ENCODE measurements at regions not wholly inside any gene's neighbourhood (a gene's known extent, or its start where the extent isn't known, plus 50 kb on each side); places are given as distances from the start of the nearest gene placed in this dataset.
A peak's percentile ranks its signal among the peaks of the same experiment; 100 is the strongest.
"Not testable (repeated sequence)": the region's sequence is repeated elsewhere in the genome, so short reads cannot be mapped to it uniquely, and the experiment has no call there.

DNA sequence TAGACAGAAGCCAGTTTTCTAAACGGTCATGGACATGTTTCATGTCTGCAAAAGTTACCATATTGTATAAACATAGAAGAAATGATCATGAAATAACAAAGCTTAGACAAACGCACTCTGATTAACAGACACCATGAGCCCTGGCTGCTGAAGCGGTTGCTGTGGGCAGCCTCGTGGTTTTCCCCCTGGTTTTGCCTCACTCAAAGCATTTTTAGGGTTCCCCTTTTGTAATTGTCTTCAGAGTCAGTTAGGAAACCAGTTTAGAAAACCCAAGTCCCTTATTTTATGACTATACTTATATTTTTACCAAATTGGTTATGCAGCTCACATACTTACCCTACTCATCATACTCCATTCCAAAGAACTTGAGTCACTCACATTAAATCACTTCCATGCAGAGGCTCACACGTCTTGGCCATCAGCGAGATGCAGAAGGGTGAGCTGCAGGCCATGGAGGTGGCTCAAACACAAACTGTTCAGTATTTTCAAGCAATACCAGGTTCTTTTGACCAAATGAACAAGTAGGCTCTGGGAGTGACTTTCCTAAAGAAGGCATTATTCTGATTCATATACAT lies 105.6 kb upstream of the SALL3 start:
- no peak for DNase-seq (ENCODE audit: low read depth in 2 of 2)

GRCh38 chr18:78875016-78875777 lies 104.4 kb upstream of the SALL3 start:
- peak; percentile 7 to 15 for DNase-seq (ENCODE audit: low read depth in 2 of 2)

GRCh38 chr18:78875778-78876650 lies 103.6 kb upstream of the SALL3 start:
- no peak for DNase-seq (ENCODE audit: low read depth in 2 of 2)

GRCh38 chr18:78876868-78877267 lies 102.8 kb upstream of the SALL3 start:
- no peak for DNase-seq (ENCODE audit: low read depth in 2 of 2)

- DNase-seq (ENCODE audit: low read depth in 2 of 2) = no peak
Observed at GRCh38 chr18:78878335-78878734, 101.3 kb upstream of the SALL3 start.

GRCh38 chr18:78879072-78879883 lies 100.3 kb upstream of the SALL3 start:
- DNase-seq (ENCODE audit: low read depth in 2 of 2) = not testable (repeated sequence)

DNA sequence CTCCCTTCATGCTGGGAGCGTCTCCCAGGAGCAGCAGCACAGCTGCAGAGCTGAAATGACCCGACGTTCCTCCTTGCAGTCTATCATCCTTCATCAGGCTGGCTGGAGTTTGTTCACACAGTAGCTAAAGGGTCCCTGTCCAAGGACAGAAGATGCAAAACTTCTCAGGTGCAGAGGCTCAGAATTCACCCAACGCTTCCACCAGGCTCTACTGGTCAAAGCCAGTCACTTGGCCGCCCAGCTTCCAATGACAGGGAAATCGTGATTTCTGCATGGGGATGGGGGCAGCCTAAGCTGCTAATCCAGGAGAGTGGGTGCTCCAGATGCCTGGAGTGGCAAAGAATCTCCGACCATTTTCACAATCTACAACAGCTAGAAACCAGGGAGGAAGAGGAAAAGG lies 97.0 kb upstream of the SALL3 start:
- DNase-seq (ENCODE audit: low read depth in 2 of 2) = no peak

DNA sequence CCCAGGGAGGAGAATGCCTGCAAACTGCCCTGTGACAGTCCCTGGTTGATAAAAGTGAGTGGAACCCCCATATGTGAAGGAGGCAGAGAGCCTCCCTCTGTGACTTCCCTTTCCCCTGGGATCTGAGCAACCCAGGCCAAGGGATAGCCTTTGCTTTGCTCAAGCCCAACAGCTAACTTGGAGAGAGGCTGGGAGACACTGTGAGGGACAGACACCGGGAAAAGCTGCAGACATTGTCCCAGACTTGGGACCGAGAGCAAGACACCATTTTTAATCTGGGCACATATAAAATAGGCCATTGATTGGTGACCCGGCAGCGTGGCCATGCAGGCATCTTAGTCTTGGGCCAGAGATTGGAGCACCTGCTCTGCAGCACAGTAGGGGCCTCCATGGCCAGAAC lies 96.1 kb upstream of the SALL3 start:
- DNase-seq (ENCODE audit: low read depth in 2 of 2) = no peak

GRCh38 chr18:78884502-78884901 lies 95.1 kb upstream of the SALL3 start:
- no peak for DNase-seq (ENCODE audit: low read depth in 2 of 2)

DNA sequence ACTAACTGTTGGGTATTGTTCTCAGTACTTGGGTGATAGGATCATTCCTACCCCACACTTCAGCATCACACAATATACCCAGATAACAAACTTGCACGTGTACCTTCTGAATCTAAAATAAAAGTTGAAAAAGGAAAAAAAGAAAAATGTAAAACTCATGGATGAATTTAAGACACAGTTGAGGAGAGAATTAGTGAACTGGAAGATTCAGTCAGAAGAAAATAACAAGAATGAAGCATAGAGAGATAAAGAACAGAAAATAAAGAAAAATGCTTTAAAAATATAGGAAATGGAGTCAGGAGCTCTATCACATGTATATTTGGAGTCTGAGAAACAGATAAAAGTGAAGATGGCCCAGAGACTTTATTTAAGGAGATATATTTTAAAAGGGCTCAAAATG lies 90.4 kb upstream of the SALL3 start:
- DNase-seq (ENCODE audit: low read depth in 2 of 2) = no peak

DNA sequence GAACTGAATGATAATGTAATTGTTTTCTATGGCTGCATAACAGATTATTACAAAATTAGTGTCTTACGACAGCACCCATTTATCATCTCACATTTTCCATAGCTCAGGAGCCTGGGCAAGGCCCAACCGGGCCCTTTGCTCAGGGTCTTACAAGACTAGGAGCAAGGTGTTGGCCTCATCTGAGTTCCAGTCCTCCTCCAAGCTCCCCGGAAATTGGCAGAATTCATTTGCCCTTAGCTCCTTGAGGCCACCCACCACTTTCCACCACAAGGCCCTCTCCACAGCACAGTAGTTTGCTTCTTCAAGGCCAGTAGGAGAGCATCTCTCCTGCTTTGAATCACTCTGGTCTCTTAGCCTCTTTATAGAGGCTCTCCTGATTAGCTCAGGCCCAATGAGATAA lies 89.2 kb upstream of the SALL3 start:
- DNase-seq (ENCODE audit: low read depth in 2 of 2) = no peak

GRCh38 chr18:78891185-78891762 lies 88.3 kb upstream of the SALL3 start:
- no peak for DNase-seq (ENCODE audit: low read depth in 2 of 2)

GRCh38 chr18:78892177-78892576 lies 87.4 kb upstream of the SALL3 start:
- DNase-seq (ENCODE audit: low read depth in 2 of 2) = no peak

DNA sequence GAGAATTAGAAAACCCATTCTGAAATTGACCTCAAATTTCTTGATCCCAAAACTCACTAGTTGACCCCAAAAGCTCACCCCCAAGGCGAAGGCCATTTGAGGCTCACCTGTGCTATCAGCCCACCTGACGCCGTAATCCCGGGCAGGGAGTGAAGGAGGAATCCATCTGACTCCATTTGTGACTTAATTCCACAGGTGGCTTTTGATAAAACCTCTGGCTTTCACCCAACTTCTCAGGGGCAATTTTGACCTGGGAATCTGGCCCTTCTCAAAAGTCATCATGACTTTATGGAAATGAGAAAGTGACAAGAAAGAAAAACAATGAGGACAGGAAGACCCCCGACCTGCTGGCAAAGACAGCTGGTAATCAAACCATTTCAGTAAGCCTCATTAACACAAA lies 86.9 kb upstream of the SALL3 start:
- DNase-seq (ENCODE audit: low read depth in 2 of 2) = no peak

DNA sequence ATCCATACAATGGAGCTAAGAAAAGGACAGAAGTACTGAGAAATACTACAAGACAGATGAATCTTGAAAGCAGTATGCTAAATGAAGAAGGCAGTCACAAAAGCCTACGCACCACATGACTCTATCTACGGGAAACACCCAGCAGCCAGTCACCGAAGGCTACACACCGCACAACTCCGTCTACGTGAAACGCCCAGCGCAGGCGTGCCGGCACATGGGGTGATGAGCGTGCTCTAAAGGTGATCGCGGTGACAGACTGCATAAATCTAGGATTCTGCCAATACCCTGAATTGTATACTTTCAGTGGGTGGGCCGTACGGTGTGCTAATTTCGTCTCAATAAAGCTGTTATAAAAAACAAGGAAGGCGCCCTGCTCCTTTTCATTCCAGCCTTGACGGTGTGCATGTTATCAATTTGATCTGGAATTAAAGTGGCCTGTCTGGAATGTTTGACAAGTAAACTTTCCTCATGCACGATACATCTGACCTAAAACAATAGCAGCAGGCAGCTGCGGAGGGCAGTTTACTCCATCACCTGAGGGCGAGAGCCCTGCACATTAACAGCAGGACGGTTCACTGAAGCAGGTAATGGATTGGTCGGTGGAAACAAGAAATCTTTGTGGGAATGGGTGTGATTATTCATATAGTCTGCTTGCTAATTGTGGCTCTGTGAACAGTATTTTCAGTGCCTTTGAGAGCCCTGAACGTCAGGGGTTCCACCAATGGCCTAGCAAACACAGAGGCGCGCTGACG lies 86.2 kb upstream of the SALL3 start:
- no peak for DNase-seq (ENCODE audit: low read depth in 2 of 2)

- no peak for DNase-seq (ENCODE audit: low read depth in 2 of 2)
Observed at GRCh38 chr18:78894033-78894305, 85.6 kb upstream of the SALL3 start.

GRCh38 chr18:78895207-78896001 lies 84.2 kb upstream of the SALL3 start:
- no peak for DNase-seq (ENCODE audit: low read depth in 2 of 2)

DNA sequence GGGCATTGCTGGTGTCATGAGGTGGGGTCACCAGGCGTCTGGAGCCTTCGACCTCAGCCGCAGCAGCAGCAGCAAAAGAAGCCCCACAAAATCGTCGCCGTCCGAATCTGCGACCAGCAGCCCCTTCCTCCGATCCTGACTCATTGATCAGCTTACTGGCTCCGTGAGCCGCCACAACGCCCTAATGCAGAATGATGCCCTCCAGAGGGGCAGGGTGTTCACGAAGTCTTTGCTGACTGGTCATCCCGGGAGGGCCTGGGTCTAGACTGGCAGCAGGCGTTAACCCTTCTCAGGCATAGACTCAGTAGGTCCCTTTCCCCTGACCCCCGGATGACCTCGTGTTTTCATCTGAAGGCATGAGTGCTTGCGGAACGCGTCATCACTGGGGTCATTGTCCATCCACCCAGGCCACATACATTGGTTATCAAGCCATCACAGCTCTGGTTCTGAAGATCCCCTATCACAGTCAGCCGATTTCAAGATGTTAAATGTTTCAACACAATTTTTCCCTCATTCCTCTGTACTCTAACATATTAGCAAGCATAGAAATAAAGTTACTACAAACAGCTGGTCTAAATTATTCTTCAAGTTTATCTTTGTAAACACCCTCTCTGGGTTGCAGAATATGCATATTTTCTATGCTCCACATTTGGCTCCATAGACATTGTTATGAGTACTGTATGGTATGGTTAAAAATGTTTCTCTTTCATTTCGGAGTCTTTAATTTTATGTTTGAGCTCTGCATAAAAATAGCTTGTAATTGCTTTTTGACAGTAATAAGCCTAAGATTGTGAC lies 83.3 kb upstream of the SALL3 start:
- no peak for DNase-seq (ENCODE audit: low read depth in 2 of 2)

GRCh38 chr18:78898066-78898465 lies 81.6 kb upstream of the SALL3 start:
- no peak for DNase-seq (ENCODE audit: low read depth in 2 of 2)

Data from activated CD4-positive, alpha-beta T cell treated with anti-CD3 and anti-CD28 coated beads for 24 hours (primary cell).